ENCODE measurements at regions not wholly inside any gene's neighbourhood (a gene's known extent, or its start where the extent isn't known, plus 50 kb on each side); places are given as distances from the start of the nearest gene placed in this dataset.

DNA sequence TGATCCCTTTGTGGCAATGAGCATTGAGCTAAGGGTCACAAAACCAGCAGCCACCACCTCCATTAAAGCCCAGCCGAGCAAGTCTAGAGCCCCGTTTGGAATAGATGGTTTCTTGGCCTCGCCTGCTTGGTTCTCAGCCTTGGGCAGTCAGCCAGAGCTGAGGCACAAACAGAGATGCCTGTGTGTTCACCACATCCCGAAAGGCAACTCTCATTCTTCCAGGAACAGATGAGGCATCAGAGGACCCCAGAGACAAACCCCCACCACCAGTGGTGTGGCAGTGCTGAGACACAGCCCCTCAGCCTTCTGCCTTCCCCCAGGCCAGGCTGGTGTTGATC, 203.3 kb upstream of the ZMIZ1 start:
- no peaks in the 10 kb centered on the region for H3K9me3 ChIP-seq (ENCODE audit: control insufficient read depth in 3 of 3, low read length in 3 of 3)
- H3K27ac ChIP-seq (ENCODE audit: low read depth, low read length): no peak overlapping the region
- H3K4me1 ChIP-seq (ENCODE audit: control insufficient read depth in 3 of 3, insufficient read depth in 3 of 3, low read length in 3 of 3): peaks cover 0 to 6% (median 2%) of the 10 kb centered on the region in 3 donors
- peaks cover 0 to 10% (median 4%) of the 10 kb centered on the region in 3 donors for H3K27me3 ChIP-seq (ENCODE audit: control insufficient read depth in 3 of 3, insufficient read depth in 3 of 3, low read length in 3 of 3)
- no peak overlapping the region for H3K4me3 ChIP-seq (ENCODE audit: low read length in 3 of 3)
- H3K9ac ChIP-seq (ENCODE audit: low read depth in 1 of 3, low read length in 3 of 3): no peak overlapping the region
- no peaks in the 10 kb centered on the region for H3K36me3 ChIP-seq (ENCODE audit: control insufficient read depth in 3 of 3, insufficient read depth in 3 of 3, low read length in 3 of 3)

DNA sequence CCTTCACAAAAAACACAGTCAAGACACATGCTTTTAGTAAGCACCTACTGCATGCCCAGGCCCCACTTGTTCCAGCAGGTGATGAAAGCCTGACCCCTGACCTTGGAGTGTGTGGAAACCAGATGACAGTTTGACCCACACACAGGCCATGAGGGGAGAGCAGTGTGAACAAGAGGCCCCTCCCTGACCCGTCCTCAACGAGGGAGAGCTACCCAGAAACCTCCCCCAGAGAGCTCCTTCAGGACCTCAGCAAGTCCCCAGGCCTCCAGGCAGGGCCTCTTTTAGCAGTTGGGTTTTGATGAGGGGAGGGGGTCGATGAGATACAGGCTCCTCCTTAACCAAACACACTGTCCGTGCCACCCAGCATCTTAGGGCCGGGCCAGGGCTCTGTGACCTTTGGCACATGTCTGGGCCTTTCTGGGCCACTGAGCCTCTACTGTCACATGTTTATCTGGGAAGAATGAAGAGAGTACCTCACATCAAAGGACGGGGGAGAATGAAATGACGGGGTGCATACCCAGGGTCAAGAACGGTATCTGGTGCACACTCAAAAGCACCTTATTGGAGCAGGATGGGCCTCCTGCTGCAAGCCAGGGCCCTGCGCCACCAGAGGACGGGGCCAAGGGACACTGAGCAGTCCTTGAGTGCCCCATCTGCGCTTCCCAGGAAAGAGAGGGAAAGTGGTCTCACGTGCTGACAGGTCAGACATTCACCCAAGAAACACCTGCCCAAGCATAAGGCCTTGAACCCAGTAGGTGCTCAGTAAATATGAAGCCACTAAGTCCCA, 202.6 kb upstream of the ZMIZ1 start:
- no peaks in the 10 kb centered on the region for H3K36me3 ChIP-seq (ENCODE audit: control insufficient read depth in 3 of 3, insufficient read depth in 3 of 3, low read length in 3 of 3)
- no peak overlapping the region for H3K27ac ChIP-seq (ENCODE audit: low read depth, low read length)
- H3K9ac ChIP-seq (ENCODE audit: low read depth in 1 of 3, low read length in 3 of 3): no peak overlapping the region
- H3K9me3 ChIP-seq (ENCODE audit: control insufficient read depth in 3 of 3, low read length in 3 of 3): no peaks in the 10 kb centered on the region
- H3K27me3 ChIP-seq (ENCODE audit: control insufficient read depth in 3 of 3, insufficient read depth in 3 of 3, low read length in 3 of 3): peaks cover 0 to 10% (median 4%) of the 10 kb centered on the region in 3 donors
- H3K4me1 ChIP-seq (ENCODE audit: control insufficient read depth in 3 of 3, insufficient read depth in 3 of 3, low read length in 3 of 3): peaks cover 0 to 6% (median 2%) of the 10 kb centered on the region in 3 donors
- H3K4me3 ChIP-seq (ENCODE audit: low read length in 3 of 3): no peak overlapping the region

- Histone ChIP-seq H3K9ac (ENCODE audit: low read depth in 1 of 3, low read length in 3 of 3) (no peak overlapping the region), H3K27ac (ENCODE audit: low read depth, low read length) (no peak overlapping the region), H3K9me3 (ENCODE audit: control insufficient read depth in 3 of 3, low read length in 3 of 3) (no peaks in the 10 kb centered on the region), H3K36me3 (ENCODE audit: control insufficient read depth in 3 of 3, insufficient read depth in 3 of 3, low read length in 3 of 3) (no peaks in the 10 kb centered on the region), H3K27me3 (ENCODE audit: control insufficient read depth in 3 of 3, insufficient read depth in 3 of 3, low read length in 3 of 3) (peaks cover 0 to 8% (median 2%) of the 10 kb centered on the region in 3 donors), H3K4me3 (ENCODE audit: low read length in 3 of 3) (no peak overlapping the region), H3K4me1 (ENCODE audit: control insufficient read depth in 3 of 3, insufficient read depth in 3 of 3, low read length in 3 of 3) (peaks cover 0 to 6% (median 2%) of the 10 kb centered on the region in 3 donors)
Observed at GRCh38 chr10:78866731-78867554, 201.8 kb upstream of the ZMIZ1 start.

GRCh38 chr10:78867555-78867939, 201.2 kb upstream of the ZMIZ1 start:
- no peaks in the 10 kb centered on the region for H3K36me3 ChIP-seq (ENCODE audit: control insufficient read depth in 3 of 3, insufficient read depth in 3 of 3, low read length in 3 of 3)
- no peak overlapping the region for H3K4me3 ChIP-seq (ENCODE audit: low read length in 3 of 3)
- peaks cover 0 to 6% (median 0%) of the 10 kb centered on the region in 3 donors for H3K27me3 ChIP-seq (ENCODE audit: control insufficient read depth in 3 of 3, insufficient read depth in 3 of 3, low read length in 3 of 3)
- no peaks in the 10 kb centered on the region for H3K9me3 ChIP-seq (ENCODE audit: control insufficient read depth in 3 of 3, low read length in 3 of 3)
- no peak overlapping the region for H3K27ac ChIP-seq (ENCODE audit: low read depth, low read length)
- peaks cover 0 to 6% (median 2%) of the 10 kb centered on the region in 3 donors for H3K4me1 ChIP-seq (ENCODE audit: control insufficient read depth in 3 of 3, insufficient read depth in 3 of 3, low read length in 3 of 3)
- H3K9ac ChIP-seq (ENCODE audit: low read depth in 1 of 3, low read length in 3 of 3): no peak overlapping the region

GRCh38 chr10:78868048-78868447, 200.7 kb upstream of the ZMIZ1 start:
- H3K4me1 ChIP-seq (ENCODE audit: control insufficient read depth in 3 of 3, insufficient read depth in 3 of 3, low read length in 3 of 3): peaks cover 0 to 6% (median 2%) of the 10 kb centered on the region in 3 donors
- H3K9me3 ChIP-seq (ENCODE audit: control insufficient read depth in 3 of 3, low read length in 3 of 3): no peaks in the 10 kb centered on the region
- H3K36me3 ChIP-seq (ENCODE audit: control insufficient read depth in 3 of 3, insufficient read depth in 3 of 3, low read length in 3 of 3): no peaks in the 10 kb centered on the region
- H3K9ac ChIP-seq (ENCODE audit: low read depth in 1 of 3, low read length in 3 of 3): no peak overlapping the region
- no peak overlapping the region for H3K27ac ChIP-seq (ENCODE audit: low read depth, low read length)
- peaks cover 0 to 6% (median 0%) of the 10 kb centered on the region in 3 donors for H3K27me3 ChIP-seq (ENCODE audit: control insufficient read depth in 3 of 3, insufficient read depth in 3 of 3, low read length in 3 of 3)
- no peak overlapping the region for H3K4me3 ChIP-seq (ENCODE audit: low read length in 3 of 3)

DNA sequence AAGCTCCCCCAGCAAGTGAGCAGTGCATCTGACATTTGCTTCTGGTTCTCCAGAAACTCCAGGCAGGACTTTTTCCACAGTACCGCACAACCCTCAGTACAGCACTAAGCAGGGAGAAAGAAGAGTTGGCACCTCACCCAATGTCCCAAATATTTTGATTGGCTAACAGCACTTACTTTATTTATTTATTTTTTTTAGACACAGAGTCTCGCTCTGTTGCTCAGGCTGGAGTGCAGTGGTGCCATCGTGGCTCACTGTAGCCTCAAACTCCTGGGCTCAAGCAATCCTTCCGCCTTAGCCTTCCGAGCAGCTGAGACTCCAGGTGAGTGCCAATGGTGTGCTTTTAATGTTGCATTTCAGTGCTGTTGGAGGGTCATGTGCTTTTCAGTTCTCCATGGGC, 200.3 kb upstream of the ZMIZ1 start:
- H3K4me1 ChIP-seq (ENCODE audit: control insufficient read depth in 3 of 3, insufficient read depth in 3 of 3, low read length in 3 of 3): peaks cover 0 to 6% (median 2%) of the 10 kb centered on the region in 3 donors
- no peak overlapping the region for H3K4me3 ChIP-seq (ENCODE audit: low read length in 3 of 3)
- H3K9me3 ChIP-seq (ENCODE audit: control insufficient read depth in 3 of 3, low read length in 3 of 3): no peaks in the 10 kb centered on the region
- no peak overlapping the region for H3K9ac ChIP-seq (ENCODE audit: low read depth in 1 of 3, low read length in 3 of 3)
- no peak overlapping the region for H3K27ac ChIP-seq (ENCODE audit: low read depth, low read length)
- H3K27me3 ChIP-seq (ENCODE audit: control insufficient read depth in 3 of 3, insufficient read depth in 3 of 3, low read length in 3 of 3): peaks cover 0 to 6% (median 0%) of the 10 kb centered on the region in 3 donors
- H3K36me3 ChIP-seq (ENCODE audit: control insufficient read depth in 3 of 3, insufficient read depth in 3 of 3, low read length in 3 of 3): no peaks in the 10 kb centered on the region

- no peaks in the 10 kb centered on the region for H3K9me3 ChIP-seq (ENCODE audit: control insufficient read depth in 3 of 3, low read length in 3 of 3)
- no peaks in the 10 kb centered on the region for H3K36me3 ChIP-seq (ENCODE audit: control insufficient read depth in 3 of 3, insufficient read depth in 3 of 3, low read length in 3 of 3)
- peaks cover 0 to 6% (median 0%) of the 10 kb centered on the region in 3 donors for H3K27me3 ChIP-seq (ENCODE audit: control insufficient read depth in 3 of 3, insufficient read depth in 3 of 3, low read length in 3 of 3)
- no peak overlapping the region for H3K4me3 ChIP-seq (ENCODE audit: low read length in 3 of 3)
- H3K27ac ChIP-seq (ENCODE audit: low read depth, low read length): no peak overlapping the region
- H3K4me1 ChIP-seq (ENCODE audit: control insufficient read depth in 3 of 3, insufficient read depth in 3 of 3, low read length in 3 of 3): peaks cover 0 to 6% (median 2%) of the 10 kb centered on the region in 3 donors
- no peak overlapping the region for H3K9ac ChIP-seq (ENCODE audit: low read depth in 1 of 3, low read length in 3 of 3)
Observed at GRCh38 chr10:78868861-78869260, 199.9 kb upstream of the ZMIZ1 start.

GRCh38 chr10:78869508-78870454, 199.0 kb upstream of the ZMIZ1 start:
- H3K9ac ChIP-seq (ENCODE audit: low read depth in 1 of 3, low read length in 3 of 3): no peak overlapping the region
- no peak overlapping the region for H3K27ac ChIP-seq (ENCODE audit: low read depth, low read length)
- H3K4me1 ChIP-seq (ENCODE audit: control insufficient read depth in 3 of 3, insufficient read depth in 3 of 3, low read length in 3 of 3): peaks cover 0 to 6% (median 2%) of the 10 kb centered on the region in 3 donors
- H3K27me3 ChIP-seq (ENCODE audit: control insufficient read depth in 3 of 3, insufficient read depth in 3 of 3, low read length in 3 of 3): peaks cover 0 to 6% (median 0%) of the 10 kb centered on the region in 3 donors
- no peaks in the 10 kb centered on the region for H3K9me3 ChIP-seq (ENCODE audit: control insufficient read depth in 3 of 3, low read length in 3 of 3)
- no peak overlapping the region for H3K4me3 ChIP-seq (ENCODE audit: low read length in 3 of 3)
- H3K36me3 ChIP-seq (ENCODE audit: control insufficient read depth in 3 of 3, insufficient read depth in 3 of 3, low read length in 3 of 3): no peaks in the 10 kb centered on the region

- Histone ChIP-seq H3K36me3 (ENCODE audit: control insufficient read depth in 3 of 3, insufficient read depth in 3 of 3, low read length in 3 of 3) (no peaks in the 10 kb centered on the region), H3K27ac (ENCODE audit: low read depth, low read length) (no peak overlapping the region), H3K9me3 (ENCODE audit: control insufficient read depth in 3 of 3, low read length in 3 of 3) (no peaks in the 10 kb centered on the region), H3K4me3 (ENCODE audit: low read length in 3 of 3) (no peak overlapping the region), H3K4me1 (ENCODE audit: control insufficient read depth in 3 of 3, insufficient read depth in 3 of 3, low read length in 3 of 3) (peaks cover 0 to 4% (median 2%) of the 10 kb centered on the region in 3 donors), H3K27me3 (ENCODE audit: control insufficient read depth in 3 of 3, insufficient read depth in 3 of 3, low read length in 3 of 3) (peaks cover 0 to 6% (median 0%) of the 10 kb centered on the region in 3 donors), H3K9ac (ENCODE audit: low read depth in 1 of 3, low read length in 3 of 3) (no peak overlapping the region)
Observed at GRCh38 chr10:78870458-78870857, 198.3 kb upstream of the ZMIZ1 start.
